ENCODE measurements at regions not wholly inside any gene's neighbourhood (a gene's known extent, or its start where the extent isn't known, plus 50 kb on each side); places are given as distances from the start of the nearest gene placed in this dataset.
A peak's percentile ranks its signal among the peaks of the same experiment; 100 is the strongest.

DNA sequence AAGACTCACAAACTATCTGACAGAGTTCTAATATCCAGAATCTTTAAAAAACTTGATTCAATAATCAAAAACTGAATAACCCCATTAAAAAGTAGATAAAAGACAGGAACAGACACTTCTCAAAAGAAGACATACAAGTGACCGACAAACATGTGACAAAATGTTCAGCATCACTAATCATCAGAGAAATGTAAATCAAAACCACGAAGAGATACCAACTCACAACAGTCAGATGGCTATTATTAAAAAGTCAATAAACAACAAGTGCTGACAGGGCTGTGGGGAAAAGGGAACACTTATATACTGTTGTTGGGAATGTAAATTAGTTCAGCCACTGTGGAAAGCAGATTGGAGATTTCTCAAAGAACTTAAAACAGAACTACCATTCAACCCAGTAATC lies 138.1 kb upstream of the RASGEF1B start:
- WGBS (ENCODE audit: insufficient coverage): no CpG with 5 or more reads among the region's 2 CpGs
- Mint-ChIP-seq H3K27me3 (ENCODE audit: low read depth in 3 of 3) (no peaks in the 10 kb centered on the region), H3K4me3 (no peak overlapping the region), H3K36me3 (no peaks in the 10 kb centered on the region), H3K4me1 (peaks cover 28% of the 10 kb centered on the region), H3K27ac (no peak overlapping the region), H3K9me3 (no peaks in the 10 kb centered on the region)
- Histone ChIP-seq H3K79me2 (ENCODE audit: insufficient read depth, low read length) (no peaks in the 10 kb centered on the region), H3K4me1 (ENCODE audit: control insufficient read depth in 1 of 2, insufficient read depth in 2 of 2, low read length in 2 of 2) (peaks cover 25 to 26% of the 10 kb centered on the region in 2 donors), H3K36me3 (replicated peaks in 1 of 2; ENCODE audit: control insufficient read depth in 1 of 2, insufficient read depth in 2 of 2, low read length in 2 of 2) (no peaks in the 10 kb centered on the region), H4K20me1 (ENCODE audit: insufficient read depth, low read length) (no peaks in the 10 kb centered on the region), H2AFZ (ENCODE audit: insufficient read depth, low read depth, low read length, poor library complexity, severe bottlenecking) (no peak overlapping the region), H3K9me3 (replicated peaks in 1 of 2; ENCODE audit: control insufficient read depth in 1 of 2, insufficient read depth in 1 of 2, low read length in 2 of 2) (no peaks in the 10 kb centered on the region), H3K4me2 (replicated peaks; ENCODE audit: extremely low read depth, low read length, poor library complexity, severe bottlenecking) (no peak overlapping the region), H3K27me3 (ENCODE audit: control insufficient read depth in 2 of 2, insufficient read depth in 2 of 2, low read length in 2 of 2) (no peaks in the 10 kb centered on the region), H3K9ac (ENCODE audit: insufficient read depth, low read length, poor library complexity, severe bottlenecking) (no peak overlapping the region), H3K27ac (ENCODE audit: low read depth in 1 of 2, low read length in 2 of 2) (no peak overlapping the region), H3K4me3 (replicated peaks in 1 of 3; ENCODE audit: low read depth in 2 of 3, low read length in 3 of 3) (no peak overlapping the region)
- no peak for DNase-seq
- TF ChIP-seq, protein P1, sequence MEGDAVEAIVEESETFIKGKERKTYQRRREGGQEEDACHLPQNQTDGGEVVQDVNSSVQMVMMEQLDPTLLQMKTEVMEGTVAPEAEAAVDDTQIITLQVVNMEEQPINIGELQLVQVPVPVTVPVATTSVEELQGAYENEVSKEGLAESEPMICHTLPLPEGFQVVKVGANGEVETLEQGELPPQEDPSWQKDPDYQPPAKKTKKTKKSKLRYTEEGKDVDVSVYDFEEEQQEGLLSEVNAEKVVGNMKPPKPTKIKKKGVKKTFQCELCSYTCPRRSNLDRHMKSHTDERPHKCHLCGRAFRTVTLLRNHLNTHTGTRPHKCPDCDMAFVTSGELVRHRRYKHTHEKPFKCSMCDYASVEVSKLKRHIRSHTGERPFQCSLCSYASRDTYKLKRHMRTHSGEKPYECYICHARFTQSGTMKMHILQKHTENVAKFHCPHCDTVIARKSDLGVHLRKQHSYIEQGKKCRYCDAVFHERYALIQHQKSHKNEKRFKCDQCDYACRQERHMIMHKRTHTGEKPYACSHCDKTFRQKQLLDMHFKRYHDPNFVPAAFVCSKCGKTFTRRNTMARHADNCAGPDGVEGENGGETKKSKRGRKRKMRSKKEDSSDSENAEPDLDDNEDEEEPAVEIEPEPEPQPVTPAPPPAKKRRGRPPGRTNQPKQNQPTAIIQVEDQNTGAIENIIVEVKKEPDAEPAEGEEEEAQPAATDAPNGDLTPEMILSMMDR (IDR thresholded peaks at IDR 0.05): no peak
- intact Hi-C loops (cut with micrococcal nuclease): loop anchor here (5.0 to 10.0 kb wide), 3 partner anchors 45 to 138 kb away; partner anchors contain the start of gene RASGEF1B (in 1 of the 2)

DNA sequence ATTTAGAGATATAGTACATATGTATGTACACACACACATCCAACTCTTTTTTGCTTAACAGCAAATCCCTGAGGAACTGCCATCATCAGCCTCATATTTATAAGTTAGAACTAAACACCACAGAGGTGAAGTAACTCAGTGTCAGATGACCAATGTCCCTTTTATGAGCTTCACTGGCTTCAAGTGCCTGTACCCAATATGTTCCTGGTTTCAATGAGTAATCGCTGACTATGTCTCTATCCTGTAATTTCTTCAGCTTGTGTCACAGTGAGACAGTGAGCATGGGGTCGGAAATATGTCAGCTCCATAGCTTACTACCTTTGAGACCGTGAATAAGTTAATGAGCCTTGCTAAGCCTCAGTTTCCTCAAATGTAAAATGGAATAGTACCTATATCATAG lies 136.2 kb upstream of the RASGEF1B start:
- 86% methylated on average over 1 of the region's 3 CpGs for WGBS (ENCODE audit: insufficient coverage)
- TF ChIP-seq, protein P1 (IDR thresholded peaks at IDR 0.05): no peak

More for the DNA sequence above, 136.2 kb upstream of the RASGEF1B start:
- Mint-ChIP-seq H3K4me1 (peaks cover 29% of the 10 kb centered on the region), H3K27me3 (ENCODE audit: low read depth in 3 of 3) (peaks cover 0 to 2% (median 0%) of the 10 kb centered on the region in 3 donors), H3K4me3 (no peak overlapping the region), H3K36me3 (no peaks in the 10 kb centered on the region), H3K9me3 (no peaks in the 10 kb centered on the region), H3K27ac (no peak overlapping the region)
- no peak overlapping the region for H3K27ac ChIP-seq (ENCODE audit: low read depth in 1 of 2, low read length in 2 of 2)
- H3K4me1 ChIP-seq (ENCODE audit: control insufficient read depth in 1 of 2, insufficient read depth in 2 of 2, low read length in 2 of 2): peaks cover 26 to 28% of the 10 kb centered on the region in 2 donors
- H3K79me2 ChIP-seq (ENCODE audit: insufficient read depth, low read length): no peaks in the 10 kb centered on the region
- no peaks in the 10 kb centered on the region for H3K27me3 ChIP-seq (ENCODE audit: control insufficient read depth in 2 of 2, insufficient read depth in 2 of 2, low read length in 2 of 2)
- no peak overlapping the region for H3K9ac ChIP-seq (ENCODE audit: insufficient read depth, low read length, poor library complexity, severe bottlenecking)
- peak; percentile 38 to 82 (median 73) for DNase-seq
- no peaks in the 10 kb centered on the region for H4K20me1 ChIP-seq (ENCODE audit: insufficient read depth, low read length)
- no peak overlapping the region for H3K4me2 ChIP-seq (replicated peaks; ENCODE audit: extremely low read depth, low read length, poor library complexity, severe bottlenecking)
- no peaks in the 10 kb centered on the region for H3K9me3 ChIP-seq (replicated peaks in 1 of 2; ENCODE audit: control insufficient read depth in 1 of 2, insufficient read depth in 1 of 2, low read length in 2 of 2)
- no peak overlapping the region for H3K4me3 ChIP-seq (replicated peaks in 1 of 3; ENCODE audit: low read depth in 2 of 3, low read length in 3 of 3)
- no peak overlapping the region for H2AFZ ChIP-seq (ENCODE audit: insufficient read depth, low read depth, low read length, poor library complexity, severe bottlenecking)
- H3K36me3 ChIP-seq (replicated peaks in 1 of 2; ENCODE audit: control insufficient read depth in 1 of 2, insufficient read depth in 2 of 2, low read length in 2 of 2): no peaks in the 10 kb centered on the region
- intact Hi-C loops (cut with micrococcal nuclease): loop anchor here in 1 of 2 donors (5.0 kb wide), 2 partner anchors 101 to 136 kb away; partner anchors contain the start of gene RASGEF1B

Data from CD14-positive monocyte (primary cell).